Endothelial cell of umbilical vein (primary cell): ENCODE measurements at regions not wholly inside any gene's neighbourhood (a gene's known extent, or its start where the extent isn't known, plus 50 kb on each side); places are given as distances from the start of the nearest gene placed in this dataset.

Experiments used
- BruUV-seq: library from RNA; stranded (reverse); fragments of 400-500 nt; replicated peaks from 2 replicates; lab custom pipeline; 2021; lab: Mats Ljungman, UMichigan
- CTCF ChIA-PET: fragments of 300-600, 350-600 bp; sonication (Branson Sonifier 250); formaldehyde crosslinking; loops from one replicate; lab custom pipeline; 2021; ENCODE audit warnings: antibody characterized with exemption, inconsistent platforms; lab: Charles Lee
- POLR2A ChIA-PET: fragments of 300-600, 350-600 bp; sonication (Branson Sonifier 250); formaldehyde crosslinking; loops from one replicate; lab custom pipeline; 2021; ENCODE audit warnings: antibody characterized with exemption, inconsistent platforms; lab: Charles Lee
- DNase-seq: peaks from one replicate; pipeline ENCODE4 v3.0.0-alpha.2; 2011; ENCODE audit warnings: low read depth, low spot score
- FAIRE-seq: peaks from 2 replicates; lab custom pipeline; 2011; peaks lifted over from hg19 to GRCh38; lab: Jason Lieb, UNC
- H2AFZ ChIP-seq: 2 replicates; pipeline ENCODE4 v1.6.0; 2012; ENCODE audit warnings: low read depth, low read length, control low read depth, inconsistent platforms
- H3K27ac ChIP-seq: 2 replicates; pipeline ENCODE4 v1.5.1; 2011; ENCODE audit warnings: low read depth, mild to moderate bottlenecking, control low read depth, low read length, moderate library complexity; ENCODE audit not compliant: insufficient read depth
- H3K27me3 ChIP-seq, 2 experiments: 2 replicates each; pipeline versions ENCODE4 v1.6.0 to v1.6.1; 2011; ENCODE audit warnings: low read length in 2 of 2, mixed read lengths in 1 of 2; ENCODE audit not compliant: control insufficient read depth in 2 of 2, insufficient read depth in 2 of 2
- H3K36me3 ChIP-seq, 2 experiments: 2 replicates in 1 of 2; 3 replicates in 1 of 2; pipeline ENCODE4 v1.5.1; 2011; ENCODE audit warnings: low read length in 2 of 2, mild to moderate bottlenecking in 1 of 2, moderate library complexity in 1 of 2; ENCODE audit not compliant: control insufficient read depth in 2 of 2, insufficient read depth in 2 of 2; ENCODE audit errors: extremely low read depth in 1 of 2
- H3K4me1 ChIP-seq: 3 replicates; pipeline ENCODE4 v1.5.1; 2011; ENCODE audit warnings: mild to moderate bottlenecking, low read length; ENCODE audit not compliant: control insufficient read depth, insufficient read depth; ENCODE audit errors: extremely low read depth
- H3K4me2 ChIP-seq: 2 replicates; pipeline ENCODE4 v1.6.1; 2011; ENCODE audit warnings: low read length, control low read depth, mixed read lengths; ENCODE audit not compliant: insufficient read depth
- H3K4me3 ChIP-seq, 3 experiments: fragments of 200-600 bp in 1 of 3; sonication (generic), shearing (Covaris generic) in 1 of 3; replicated peaks in 1 of 3; 2 replicates each; pipeline ENCODE4 v1.5.1; 2011 to 2016; ENCODE audit warnings: control low read depth in 3 of 3, low read length in 3 of 3, mild to moderate bottlenecking in 2 of 3, inconsistent platforms in 1 of 3, low read depth in 1 of 3, moderate library complexity in 1 of 3; ENCODE audit not compliant: insufficient read depth in 1 of 3
- H3K79me2 ChIP-seq: 2 replicates; pipeline ENCODE4 v1.6.0; 2012; ENCODE audit warnings: low read length, inconsistent platforms; ENCODE audit not compliant: control insufficient read depth, insufficient read depth
- H3K9ac ChIP-seq: replicated peaks from 2 replicates; pipeline ENCODE3; 2011; ENCODE audit warnings: low read length, control low read depth; ENCODE audit not compliant: insufficient read depth; ENCODE audit errors: extremely low read depth
- H3K9me1 ChIP-seq: replicated peaks from 3 replicates; pipeline ENCODE4 v1.6.0; 2011; ENCODE audit warnings: mild to moderate bottlenecking, low read length; ENCODE audit not compliant: control insufficient read depth, insufficient read depth; ENCODE audit errors: extremely low read depth
- H3K9me3 ChIP-seq: replicated peaks from 2 replicates; pipeline ENCODE4 v1.5.1; 2012; ENCODE audit warnings: low read length, inconsistent platforms; ENCODE audit not compliant: control insufficient read depth, insufficient read depth
- H4K20me1 ChIP-seq: replicated peaks from 2 replicates; pipeline ENCODE3; 2011; ENCODE audit warnings: mild to moderate bottlenecking, low read length; ENCODE audit not compliant: control insufficient read depth, insufficient read depth; ENCODE audit errors: extremely low read depth
- CTCF ChIP-seq, 2 donors: IDR thresholded peaks; 1 replicate in 1 of 2; 2 replicates in 1 of 2; pipeline ENCODE4 v1.5.1; 2011; ENCODE audit warnings: low read length in 2 of 2, mild to moderate bottlenecking in 2 of 2, moderate library complexity in 2 of 2, control low read depth in 1 of 2, inconsistent platforms in 1 of 2, low read depth in 1 of 2; ENCODE audit not compliant: insufficient read depth in 1 of 2; ENCODE audit errors: extremely low read depth in 1 of 2
- EZH2 ChIP-seq: IDR thresholded peaks from 2 replicates; pipeline ENCODE4 v1.6.1; 2012; ENCODE audit warnings: borderline replicate concordance, low read depth, mild to moderate bottlenecking, moderate library complexity, low read length, inconsistent platforms; ENCODE audit not compliant: severe bottlenecking
- FOS ChIP-seq: IDR thresholded peaks from 2 replicates; pipeline ENCODE4 v1.6.1; 2011; ENCODE audit warnings: mild to moderate bottlenecking, low read length, moderate library complexity, borderline replicate concordance; ENCODE audit not compliant: insufficient read depth
- GATA2 ChIP-seq: IDR thresholded peaks from 2 replicates; pipeline ENCODE4 v1.7.0; 2011; ENCODE audit warnings: low read depth, mild to moderate bottlenecking, moderate library complexity, mixed read lengths, low read length; ENCODE audit not compliant: insufficient read length, insufficient read depth
- JUN ChIP-seq: IDR thresholded peaks from 2 replicates; pipeline ENCODE4 v1.6.1; 2011; ENCODE audit warnings: borderline replicate concordance, low read depth; ENCODE audit not compliant: insufficient read length, insufficient read depth
- MAX ChIP-seq: IDR thresholded peaks from 2 replicates; pipeline ENCODE4 v1.6.1; 2011; ENCODE audit not compliant: insufficient read depth, insufficient read length
- MYC ChIP-seq: IDR thresholded peaks from one replicate; pipeline ENCODE4 v1.6.1; 2011; ENCODE audit warnings: mild to moderate bottlenecking, low read depth, low read length
- POLR2A ChIP-seq: IDR thresholded peaks from 2 replicates; pipeline ENCODE4 v1.6.1; 2012; ENCODE audit warnings: low read depth, mild to moderate bottlenecking, control low read depth, low read length
- POLR2AphosphoS5 ChIP-seq: IDR thresholded peaks from 2 replicates; pipeline ENCODE4 v1.6.1; 2012; ENCODE audit warnings: low read depth, mild to moderate bottlenecking, control low read depth, low read length, moderate library complexity; ENCODE audit not compliant: insufficient read depth
- dilution Hi-C: fragments of 300-500 bp; cut with MboI; formaldehyde crosslinking; loops from one replicate; pipeline ENCODE4 v1.15.0; 2019; ENCODE audit warnings: low sequenced_read_pairs; ENCODE audit not compliant: extremely low pct_ligation_motif_present
- intact Hi-C: fragments of 100-400 bp; cut with micrococcal nuclease; formaldehyde crosslinking; loops from one replicate; pipeline ENCODE4 v1.10.0; 2022

GRCh38 chr4:27917381-27917780 is 1056.7 kb downstream of the STIM2 start:
- Histone ChIP-seq H3K9me3 (no peaks in the 10 kb centered on the region), H3K4me3 (no peak overlapping the region), H3K36me3 (no peaks in the 10 kb centered on the region), H3K9ac (no peak overlapping the region), H3K4me2 (no peak overlapping the region), H3K27ac (no peak overlapping the region), H3K4me1 (no peaks in the 10 kb centered on the region), H4K20me1 (no peaks in the 10 kb centered on the region), H3K9me1 (no peaks in the 10 kb centered on the region), H3K79me2 (no peaks in the 10 kb centered on the region), H3K27me3 (no peaks in the 10 kb centered on the region), H2AFZ (no peak overlapping the region)
- POLR2A ChIA-PET = no interaction called here
- TF ChIP-seq EZH2 = no peak
- no peak for TF ChIP-seq POLR2AphosphoS5
- no peak for TF ChIP-seq MYC
- TF ChIP-seq POLR2A = no peak
- TF ChIP-seq CTCF (IDR thresholded peaks at IDR 0.05; ENCODE audit: extremely low read depth in 1 of 2, insufficient read depth in 1 of 2, low read depth in 1 of 2, low read length in 2 of 2) = no peak
- no peak for TF ChIP-seq GATA2
- TF ChIP-seq JUN = no peak
- TF ChIP-seq MAX = no peak
- TF ChIP-seq FOS = no peak
- DNase-seq (no peak), FAIRE-seq (no peak)
- dilution Hi-C loops (no loop called here), intact Hi-C loops (no loop called here)
- CTCF ChIA-PET = no interaction called here
- no TSS peak for BruUV-seq
